K562 (cell line): ENCODE measurements at regions not wholly inside any gene's neighbourhood (a gene's known extent, or its start where the extent isn't known, plus 50 kb on each side); places are given as distances from the start of the nearest gene placed in this dataset.

Source experiments
- ATF3 ChIP-seq, 2 experiments: fragments of 450-650 bp in 1 of 2; sonication (generic) in 1 of 2; formaldehyde crosslinking in 1 of 2; IDR thresholded peaks in 1 of 2; conservative IDR thresholded peaks in 1 of 2; 2 replicates each; pipeline versions ENCODE4 v1.6.1 to v1.8.1; 2016 to 2023; ENCODE audit warnings: mild to moderate bottlenecking in 2 of 2, moderate library complexity in 2 of 2, inconsistent platforms in 1 of 2, missing genetic modification reagents in 1 of 2
- NFIC ChIP-seq: fragments of 450-650 bp; IDR thresholded peaks from 2 replicates; pipeline ENCODE4 v1.6.1; 2017; ENCODE audit warnings: mild to moderate bottlenecking, inconsistent platforms
- NFRKB ChIP-seq: fragments of 450-650 bp; IDR thresholded peaks from 2 replicates; pipeline ENCODE4 v1.6.1; 2016; ENCODE audit warnings: low read depth
- TF ChIP-seq, protein P1 (sequence below), 3 experiments: IDR thresholded peaks in 2 of 3; conservative IDR thresholded peaks in 1 of 3; 2 replicates each; pipeline ENCODE4 v1.5.1; 2011 to 2012; ENCODE audit warnings: low read length in 3 of 3, mild to moderate bottlenecking in 3 of 3, control low read depth in 2 of 3, improper control_type of control experiment in 1 of 3, inconsistent platforms in 1 of 3, low read depth in 1 of 3, mixed read lengths in 1 of 3, moderate library complexity in 1 of 3; ENCODE audit not compliant: insufficient read depth in 2 of 3

GRCh38 chr2:160575368-160575767 is 81.8 kb upstream of the RBMS1 start:
- TF ChIP-seq NFRKB (no peak), ATF3 (IDR thresholded peaks at IDR 0.05) (no peak), ATF3 (CRISPR knock-in tag; conservative IDR thresholded peaks at IDR 0.05) (no peak), NFIC (no peak)
- TF ChIP-seq, protein P1, sequence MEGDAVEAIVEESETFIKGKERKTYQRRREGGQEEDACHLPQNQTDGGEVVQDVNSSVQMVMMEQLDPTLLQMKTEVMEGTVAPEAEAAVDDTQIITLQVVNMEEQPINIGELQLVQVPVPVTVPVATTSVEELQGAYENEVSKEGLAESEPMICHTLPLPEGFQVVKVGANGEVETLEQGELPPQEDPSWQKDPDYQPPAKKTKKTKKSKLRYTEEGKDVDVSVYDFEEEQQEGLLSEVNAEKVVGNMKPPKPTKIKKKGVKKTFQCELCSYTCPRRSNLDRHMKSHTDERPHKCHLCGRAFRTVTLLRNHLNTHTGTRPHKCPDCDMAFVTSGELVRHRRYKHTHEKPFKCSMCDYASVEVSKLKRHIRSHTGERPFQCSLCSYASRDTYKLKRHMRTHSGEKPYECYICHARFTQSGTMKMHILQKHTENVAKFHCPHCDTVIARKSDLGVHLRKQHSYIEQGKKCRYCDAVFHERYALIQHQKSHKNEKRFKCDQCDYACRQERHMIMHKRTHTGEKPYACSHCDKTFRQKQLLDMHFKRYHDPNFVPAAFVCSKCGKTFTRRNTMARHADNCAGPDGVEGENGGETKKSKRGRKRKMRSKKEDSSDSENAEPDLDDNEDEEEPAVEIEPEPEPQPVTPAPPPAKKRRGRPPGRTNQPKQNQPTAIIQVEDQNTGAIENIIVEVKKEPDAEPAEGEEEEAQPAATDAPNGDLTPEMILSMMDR (IDR thresholded peaks at IDR 0.05 in 2 of 3, conservative IDR thresholded peaks at IDR 0.05 in 1 of 3; ENCODE audit: insufficient read depth in 2 of 3, low read depth in 1 of 3, low read length in 3 of 3), result no peak
